Heart right ventricle (tissue), 16 donors: ENCODE measurements at regions not wholly inside any gene's neighbourhood (a gene's known extent, or its start where the extent isn't known, plus 50 kb on each side); places are given as distances from the start of the nearest gene placed in this dataset.

Source experiments
- ATAC-seq, 8 donors: fragments of 200-7000 bp; cut with Tn5 transposase; one replicate each; pipeline ENCODE4 v1.9.1; 2020; ENCODE audit warnings: mild to moderate bottlenecking in 8 of 8, moderate library complexity in 8 of 8, moderate number of reproducible peaks in 1 of 8
- DNase-seq, 2 donors: peaks; one replicate each; pipeline ENCODE4 v3.0.0-alpha.2; 2020
- H3K27ac ChIP-seq, 10 donors: fragments of 200-600 bp; sonication (generic) in 2 of 10; one replicate each; pipeline versions ENCODE4 v1.5.0 to v1.8.0; 2020 to 2022; ENCODE audit warnings: mild to moderate bottlenecking in 3 of 10
- H3K27me3 ChIP-seq, 7 donors: fragments of 200-600 bp; one replicate each; pipeline ENCODE4 v1.8.0; 2021 to 2022; ENCODE audit warnings: mild to moderate bottlenecking in 2 of 7
- H3K36me3 ChIP-seq, 9 donors: fragments of 200-600 bp; sonication (generic) in 1 of 9; one replicate each; pipeline versions ENCODE4 v1.5.0 to v1.8.0; 2020 to 2022; ENCODE audit warnings: mild to moderate bottlenecking in 2 of 9
- H3K4me1 ChIP-seq, 9 donors: fragments of 200-600 bp; sonication (generic) in 1 of 9; one replicate each; pipeline versions ENCODE4 v1.5.0 to v1.8.0; 2020 to 2022; ENCODE audit warnings: mild to moderate bottlenecking in 4 of 9
- H3K4me3 ChIP-seq, 10 donors: fragments of 200-600 bp; sonication (generic) in 2 of 10; one replicate each; pipeline versions ENCODE4 v1.5.0 to v1.8.0; 2020 to 2022; ENCODE audit warnings: mild to moderate bottlenecking in 7 of 10, moderate library complexity in 2 of 10
- H3K9me3 ChIP-seq, 11 donors: fragments of 200-600 bp in 10 of 11; sonication (generic) in 2 of 11; one replicate each; pipeline versions ENCODE4 v1.5.0 to v1.8.0; 2013 to 2022; ENCODE audit warnings: mild to moderate bottlenecking in 2 of 11, control low read depth in 1 of 11, moderate library complexity in 1 of 11
- CTCF ChIP-seq, 9 donors: fragments of 200-600 bp; sonication (generic) in 2 of 9; IDR thresholded peaks; one replicate each; pipeline versions ENCODE4 v1.5.0 to v1.8.0; 2021 to 2022; ENCODE audit warnings: antibody characterized with exemption in 9 of 9, mild to moderate bottlenecking in 5 of 9, moderate library complexity in 1 of 9
- WGBS, 2 donors: extraction: QIAGEN DNeasy Blood & Tissue Kit; methylation state at CpG; one replicate each; pipeline ENCODE4 v1.1.7; 2013; ENCODE audit warnings: inconsistent platforms in 1 of 2; 5-methylcytosine and 5-hydroxymethylcytosine counted together
- intact Hi-C, 10 donors: fragments of 100-400 bp; cut with DNase I; formaldehyde crosslinking; loops; one replicate each; pipeline versions ENCODE4 v1.11.1 to v1.14.2; 2022
- donor health status: Arrhythmogenic right ventricular cardiomyopathy.
- donor health status: ischemic (EF 13 %, LVEDD 7.1; RV severe dilation, severe dysfunction).
- donor health status: healthy with polysubstance abuse.
- donor health status: DM: no; HTN: yes; CAD: no.
- donor health status: DM: no; HTN: no; CAD: no.
- donor health status: ischemic (EF 25% LVEDD 6.9; RV normal size, moderate dysfunction).
- donor health status: ischemic (EF 25% LVEDD 5.7; RV mildly dilated, moderate dysfunction).
- donor health status: healthy.
- donor health status: DM: yes; HTN: yes; CAD: no.
- donor health status: Ischemic cardiomyopathy.
- donor health status: ischemic (EF 35%, LVEDD 5.7; RV mildly dilated, moderate dysfunction).
- donor health status: nonischemic (EF 11% LVEDD 7.7; RV severe dilation, severe dysfunction).
- donor health status: DM: yes; HTN: yes; CAD: no.
- donor health status: PGD.
- donor health status: ischemic (EF 29% LVEDD 5.4; RV normal size, mild dysfunction).
- donor health status: nonischemic (EF 23%, LVEDD 6.1; RV moderate dilation, normal function).

DNA sequence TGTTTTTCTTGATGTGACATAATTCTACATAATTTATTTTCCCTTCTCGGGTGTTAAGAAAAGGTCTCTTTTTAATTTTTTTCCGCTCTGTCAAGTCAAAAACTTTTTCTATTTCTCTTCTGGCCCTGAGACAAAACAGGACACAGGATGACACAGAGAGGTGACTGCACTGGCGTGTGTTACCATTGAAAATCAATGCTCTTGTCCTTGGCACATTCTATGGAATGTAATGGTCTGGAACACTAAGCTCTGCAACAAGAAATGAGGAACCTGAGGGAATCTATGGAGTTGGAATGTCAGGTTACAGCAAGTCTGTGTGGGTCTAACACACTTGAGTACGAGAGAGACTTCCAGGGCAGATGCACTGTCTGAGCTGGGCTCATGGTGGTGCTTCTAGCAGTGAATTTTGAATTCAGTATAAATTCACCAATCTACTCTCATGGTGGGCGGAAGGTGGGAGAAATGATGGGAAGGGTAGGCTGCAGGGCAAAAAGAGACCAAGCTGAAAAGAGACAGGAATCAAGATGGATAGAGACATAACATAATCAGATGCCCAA is 508.3 kb downstream of the TUSC7 start:
- no peak for DNase-seq
- H3K27me3 ChIP-seq = no peaks in the 10 kb centered on the region
- H3K4me1 ChIP-seq = no peaks in the 10 kb centered on the region
- H3K27ac ChIP-seq = no peak overlapping the region
- whole genome bisulfite sequencing, 2 donors = 66 to 71% methylated on average over 5 of the region's 5 CpGs
- intact Hi-C loops = no loop called here
- H3K36me3 ChIP-seq = no peaks in the 10 kb centered on the region
- H3K4me3 ChIP-seq = no peak overlapping the region
- TF ChIP-seq CTCF (IDR thresholded peaks at IDR 0.05) = no peak
- H3K9me3 ChIP-seq = peaks cover 0 to 5% (median 3%) of the 10 kb centered on the region in 11 donors
- ATAC-seq = no peak

DNA sequence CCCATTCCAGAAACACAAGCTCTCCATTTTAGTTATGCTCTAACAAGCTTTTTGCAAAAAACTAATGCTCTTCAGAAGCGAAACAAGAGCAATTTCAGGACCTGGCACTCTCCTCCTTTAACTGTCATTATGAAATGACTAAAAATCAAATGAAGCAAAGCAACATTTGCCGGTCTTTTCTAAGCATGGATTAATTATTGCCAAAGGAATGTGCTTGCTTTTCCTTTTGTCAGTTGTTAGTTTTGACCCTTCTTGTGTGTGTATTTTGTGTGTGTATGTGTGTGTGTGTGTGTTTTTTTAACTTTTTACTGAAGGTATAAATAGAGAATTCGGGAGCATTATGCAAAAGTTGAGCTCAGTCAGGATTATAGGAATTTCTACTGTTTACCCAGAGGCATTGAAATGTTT is 509.1 kb downstream of the TUSC7 start:
- H3K27me3 ChIP-seq = no peaks in the 10 kb centered on the region
- no peak overlapping the region for H3K4me3 ChIP-seq
- no peaks in the 10 kb centered on the region for H3K36me3 ChIP-seq
- H3K9me3 ChIP-seq = no peaks in the 10 kb centered on the region
- WGBS, 2 donors = 60 to 61% methylated on average over 3 of the region's 3 CpGs
- no peak for TF ChIP-seq CTCF (IDR thresholded peaks at IDR 0.05)
- intact Hi-C loops = no loop called here
- no peak overlapping the region for H3K27ac ChIP-seq
- no peak for DNase-seq
- no peaks in the 10 kb centered on the region for H3K4me1 ChIP-seq
- ATAC-seq = no peak

- H3K27ac ChIP-seq = no peak overlapping the region
- no peak for ATAC-seq
- 74 to 84% methylated on average over 2 of the region's 2 CpGs for WGBS, 2 donors
- H3K27me3 ChIP-seq = no peaks in the 10 kb centered on the region
- no peak for TF ChIP-seq CTCF (IDR thresholded peaks at IDR 0.05)
- H3K4me3 ChIP-seq = no peak overlapping the region
- no peaks in the 10 kb centered on the region for H3K4me1 ChIP-seq
- H3K9me3 ChIP-seq = no peaks in the 10 kb centered on the region
- intact Hi-C loops = no loop called here
- no peak for DNase-seq
- H3K36me3 ChIP-seq = no peaks in the 10 kb centered on the region
Observed at GRCh38 chr3:117219296-117219695, 509.7 kb downstream of the TUSC7 start.

DNA sequence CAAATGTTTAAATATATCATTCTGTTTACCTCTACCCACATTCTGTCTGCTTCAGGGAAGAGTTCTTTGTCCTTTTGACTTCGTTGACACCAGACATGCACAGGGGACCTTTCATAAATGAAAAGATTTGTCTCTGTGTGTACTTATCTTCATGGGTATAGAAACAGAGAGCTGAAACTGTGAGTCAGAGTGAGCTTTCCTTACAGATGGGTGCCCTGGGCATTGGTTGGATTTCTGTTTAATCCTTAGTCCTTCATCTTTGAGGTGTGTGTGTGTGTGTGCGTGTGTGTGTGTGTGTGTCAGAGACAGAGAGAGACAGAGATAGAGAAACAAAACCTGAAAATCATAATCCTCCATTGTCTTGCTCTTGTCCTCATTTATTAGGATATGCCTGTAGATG is 517.4 kb downstream of the TUSC7 start:
- Histone ChIP-seq H3K27me3 (peaks cover 0 to 3% (median 0%) of the 10 kb centered on the region in 7 donors), H3K36me3 (no peaks in the 10 kb centered on the region), H3K27ac (no peak overlapping the region), H3K4me1 (no peaks in the 10 kb centered on the region), H3K4me3 (no peak overlapping the region), H3K9me3 (no peaks in the 10 kb centered on the region)
- ATAC-seq (no peak), DNase-seq (no peak)
- 54 to 57% methylated on average over 2 of the region's 2 CpGs for WGBS, 2 donors
- TF ChIP-seq CTCF (IDR thresholded peaks at IDR 0.05) = no peak
- intact Hi-C loops = no loop called here
